ENCODE measurements at regions not wholly inside any gene's neighbourhood (a gene's known extent, or its start where the extent isn't known, plus 50 kb on each side); places are given as distances from the start of the nearest gene placed in this dataset.

- no peak for TF ChIP-seq SIN3A (IDR thresholded peaks at IDR 0.05; ENCODE audit: borderline replicate concordance, insufficient read depth, low read length)
- no peak for TF ChIP-seq REST (IDR thresholded peaks at IDR 0.05; ENCODE audit: insufficient read depth in 1 of 2, low read depth in 2 of 2, low read length in 2 of 2)
- no peak for TF ChIP-seq TAF1 (IDR thresholded peaks at IDR 0.05; ENCODE audit: borderline replicate concordance, insufficient read depth, low read length)
- no peak for TF ChIP-seq POLR2AphosphoS5 (IDR thresholded peaks at IDR 0.05; ENCODE audit: low read depth, low read length)
- TF ChIP-seq FOXP2 (optimal IDR thresholded peaks at IDR 0.05; ENCODE audit: borderline replicate concordance, extremely low read depth, extremely low read length, insufficient read depth): no peak
Measured at GRCh38 chr3:59131016-59131766, 81.4 kb upstream of the CFAP20DC start.

- TF ChIP-seq FOXP2 (optimal IDR thresholded peaks at IDR 0.05; ENCODE audit: borderline replicate concordance, extremely low read depth, extremely low read length, insufficient read depth) (no peak), REST (IDR thresholded peaks at IDR 0.05; ENCODE audit: insufficient read depth in 1 of 2, low read depth in 2 of 2, low read length in 2 of 2) (no peak), POLR2AphosphoS5 (IDR thresholded peaks at IDR 0.05; ENCODE audit: low read depth, low read length) (no peak), SIN3A (IDR thresholded peaks at IDR 0.05; ENCODE audit: borderline replicate concordance, insufficient read depth, low read length) (no peak), TAF1 (IDR thresholded peaks at IDR 0.05; ENCODE audit: borderline replicate concordance, insufficient read depth, low read length) (no peak)
Measured at GRCh38 chr3:59128685-59129084, 78.9 kb upstream of the CFAP20DC start.

GRCh38 chr3:59127071-59127470 lies 77.2 kb upstream of the CFAP20DC start:
- TF ChIP-seq POLR2AphosphoS5 (IDR thresholded peaks at IDR 0.05; ENCODE audit: low read depth, low read length): no peak
- TF ChIP-seq TAF1 (IDR thresholded peaks at IDR 0.05; ENCODE audit: borderline replicate concordance, insufficient read depth, low read length): no peak
- no peak for TF ChIP-seq SIN3A (IDR thresholded peaks at IDR 0.05; ENCODE audit: borderline replicate concordance, insufficient read depth, low read length)
- no peak for TF ChIP-seq REST (IDR thresholded peaks at IDR 0.05; ENCODE audit: insufficient read depth in 1 of 2, low read depth in 2 of 2, low read length in 2 of 2)
- no peak for TF ChIP-seq FOXP2 (optimal IDR thresholded peaks at IDR 0.05; ENCODE audit: borderline replicate concordance, extremely low read depth, extremely low read length, insufficient read depth)

DNA sequence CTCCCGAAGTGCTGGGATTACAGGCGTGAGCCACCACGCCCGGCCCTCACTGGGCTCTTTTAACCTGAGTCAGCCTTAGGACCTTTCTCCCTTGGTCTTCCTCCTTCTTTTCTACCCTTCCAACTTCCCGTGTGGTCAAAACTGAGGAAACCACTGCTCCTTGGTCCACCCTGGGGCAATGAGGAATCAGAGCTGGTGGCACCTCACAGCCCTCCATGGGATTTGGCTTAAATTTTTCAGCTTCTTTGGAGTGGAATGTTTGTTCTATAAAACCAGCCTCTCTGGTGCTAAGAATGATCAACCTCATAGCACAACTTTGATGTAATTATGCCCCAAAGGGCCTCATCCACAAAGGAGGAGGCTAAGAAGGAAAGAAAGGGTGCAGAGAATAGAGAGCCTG lies 76.6 kb upstream of the CFAP20DC start:
- TF ChIP-seq SIN3A (IDR thresholded peaks at IDR 0.05; ENCODE audit: borderline replicate concordance, insufficient read depth, low read length) (no peak), REST (IDR thresholded peaks at IDR 0.05; ENCODE audit: insufficient read depth in 1 of 2, low read depth in 2 of 2, low read length in 2 of 2) (no peak), TAF1 (IDR thresholded peaks at IDR 0.05; ENCODE audit: borderline replicate concordance, insufficient read depth, low read length) (no peak), FOXP2 (optimal IDR thresholded peaks at IDR 0.05; ENCODE audit: borderline replicate concordance, extremely low read depth, extremely low read length, insufficient read depth) (no peak), POLR2AphosphoS5 (IDR thresholded peaks at IDR 0.05; ENCODE audit: low read depth, low read length) (no peak)
